H1 (cell line): ENCODE measurements at regions not wholly inside any gene's neighbourhood (a gene's known extent, or its start where the extent isn't known, plus 50 kb on each side); places are given as distances from the start of the nearest gene placed in this dataset.

ENCODE experiments used
- MAFK ChIP-seq: IDR thresholded peaks from 2 replicates; pipeline ENCODE4 v1.6.1; 2012; ENCODE audit warnings: low read depth, mild to moderate bottlenecking, improper control_type of control experiment, low read length
- TF ChIP-seq, protein P1 (sequence below), 3 experiments: IDR thresholded peaks; 1 replicate in 2 of 3; 2 replicates in 1 of 3; pipeline versions ENCODE4 v1.5.1 to v1.6.1; 2011; ENCODE audit warnings: low read length in 3 of 3, mild to moderate bottlenecking in 3 of 3, inconsistent platforms in 2 of 3, low read depth in 1 of 3, moderate library complexity in 1 of 3; ENCODE audit not compliant: insufficient read depth in 1 of 3; ENCODE audit errors: control extremely low read depth in 1 of 3

DNA sequence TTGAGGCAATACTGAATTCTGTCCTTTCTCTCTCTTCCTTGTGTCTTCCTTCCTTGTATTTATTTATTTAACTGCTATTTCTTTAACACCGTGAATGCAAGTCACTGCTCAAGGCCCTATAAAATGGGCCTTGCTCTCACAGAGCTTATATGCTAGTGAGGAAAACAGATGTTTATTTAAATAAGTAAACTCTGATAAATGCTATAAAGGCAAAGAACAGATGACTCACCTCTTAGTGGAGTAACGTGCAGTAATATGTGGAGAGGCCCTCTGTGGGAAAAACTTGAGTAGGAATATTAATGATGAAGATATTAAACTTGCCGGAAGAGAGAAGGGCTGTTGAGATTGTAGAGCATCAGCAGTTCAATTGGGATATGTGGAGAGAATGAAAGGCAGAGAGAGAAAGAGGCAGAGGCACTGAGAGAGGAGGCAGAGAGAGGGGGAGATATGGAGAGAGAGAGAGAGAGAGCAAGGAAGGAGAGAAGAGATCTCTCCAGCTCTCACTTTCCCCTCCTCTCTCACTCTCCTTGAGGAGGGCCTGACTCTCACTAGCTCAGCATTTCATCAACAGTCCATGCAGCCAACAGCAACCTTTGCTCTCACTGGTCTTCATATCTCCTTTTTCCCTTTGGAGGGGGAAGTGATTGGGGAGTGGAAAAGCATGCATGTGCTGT, 322.2 kb downstream of the LMX1A start:
- TF ChIP-seq, protein P1, sequence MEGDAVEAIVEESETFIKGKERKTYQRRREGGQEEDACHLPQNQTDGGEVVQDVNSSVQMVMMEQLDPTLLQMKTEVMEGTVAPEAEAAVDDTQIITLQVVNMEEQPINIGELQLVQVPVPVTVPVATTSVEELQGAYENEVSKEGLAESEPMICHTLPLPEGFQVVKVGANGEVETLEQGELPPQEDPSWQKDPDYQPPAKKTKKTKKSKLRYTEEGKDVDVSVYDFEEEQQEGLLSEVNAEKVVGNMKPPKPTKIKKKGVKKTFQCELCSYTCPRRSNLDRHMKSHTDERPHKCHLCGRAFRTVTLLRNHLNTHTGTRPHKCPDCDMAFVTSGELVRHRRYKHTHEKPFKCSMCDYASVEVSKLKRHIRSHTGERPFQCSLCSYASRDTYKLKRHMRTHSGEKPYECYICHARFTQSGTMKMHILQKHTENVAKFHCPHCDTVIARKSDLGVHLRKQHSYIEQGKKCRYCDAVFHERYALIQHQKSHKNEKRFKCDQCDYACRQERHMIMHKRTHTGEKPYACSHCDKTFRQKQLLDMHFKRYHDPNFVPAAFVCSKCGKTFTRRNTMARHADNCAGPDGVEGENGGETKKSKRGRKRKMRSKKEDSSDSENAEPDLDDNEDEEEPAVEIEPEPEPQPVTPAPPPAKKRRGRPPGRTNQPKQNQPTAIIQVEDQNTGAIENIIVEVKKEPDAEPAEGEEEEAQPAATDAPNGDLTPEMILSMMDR (IDR thresholded peaks at IDR 0.05; ENCODE audit: control extremely low read depth in 1 of 3, insufficient read depth in 1 of 3, low read depth in 1 of 3, low read length in 3 of 3): no peak
- no peak for TF ChIP-seq MAFK
